ENCODE measurements at regions not wholly inside any gene's neighbourhood (a gene's known extent, or its start where the extent isn't known, plus 50 kb on each side); places are given as distances from the start of the nearest gene placed in this dataset.
A peak's percentile ranks its signal among the peaks of the same experiment; 100 is the strongest.

- Histone ChIP-seq H3K23ac (ENCODE audit: low read depth, low read length, poor library complexity) (peak overlapping the region; percentile 38), H4K91ac (ENCODE audit: low read depth, low read length, poor library complexity) (no peak overlapping the region), H3K27me3 (ENCODE audit: control insufficient read depth in 3 of 3, insufficient read depth in 3 of 3, low read depth in 1 of 3, low read length in 3 of 3) (no peaks in the 10 kb centered on the region), H2BK12ac (ENCODE audit: low read length) (no peak overlapping the region), H3K36me3 (replicated peaks in 1 of 2; ENCODE audit: control insufficient read depth in 2 of 2, insufficient read depth in 2 of 2, low read length in 2 of 2) (no peaks in the 10 kb centered on the region), H2BK5ac (ENCODE audit: low read length) (no peak overlapping the region), H3K79me1 (ENCODE audit: low read depth, low read length) (no peaks in the 10 kb centered on the region), H3K18ac (ENCODE audit: low read length) (peak overlapping the region; percentile 87), H3K14ac (ENCODE audit: low read length) (no peak overlapping the region), H3K4ac (ENCODE audit: low read length) (no peak overlapping the region), H3K4me1 (ENCODE audit: control insufficient read depth in 2 of 2, insufficient read depth in 1 of 2, low read depth in 1 of 2, low read length in 2 of 2) (peaks cover 7 to 17% of the 10 kb centered on the region in 2 donors), H3K4me3 (ENCODE audit: low read length in 2 of 2) (no peak overlapping the region), H3K9me3 (replicated peaks in 1 of 2; ENCODE audit: control insufficient read depth in 2 of 2, insufficient read depth in 1 of 2, low read depth in 1 of 2, low read length in 2 of 2) (no peaks in the 10 kb centered on the region), H2AFZ (ENCODE audit: low read length) (peak overlapping the region; percentile 34), H2BK120ac (ENCODE audit: low read depth, low read length) (no peak overlapping the region), H4K8ac (ENCODE audit: low read depth, low read length) (peak overlapping the region; percentile 52), H3K27ac (replicated peaks; ENCODE audit: low read length) (no peak overlapping the region), H3K4me2 (ENCODE audit: insufficient read depth, low read length, poor library complexity, severe bottlenecking) (no peak overlapping the region), H3K9ac (ENCODE audit: low read depth, low read length, poor library complexity) (no peak overlapping the region), H2BK15ac (ENCODE audit: low read length) (no peak overlapping the region), H2AK5ac (ENCODE audit: low read depth, low read length) (peak overlapping the region; percentile 51)
- DNase-seq (ENCODE audit: low spot score), result no peak
- WGBS, 2 donors (ENCODE audit: extremely low coverage in 2 of 2, insufficient read length in 2 of 2, insufficient replicate concordance in 1 of 2), result no CpG with 5 or more reads among the region's 12 CpGs
These were observed 149.5 kb upstream of the DLX2 start for GRCh38 chr2:172252154-172252553.

GRCh38 chr2:172253190-172254052, 150.7 kb upstream of the DLX2 start:
- no peaks in the 10 kb centered on the region for H3K79me1 ChIP-seq (ENCODE audit: low read depth, low read length)
- H3K4me3 ChIP-seq (ENCODE audit: low read length in 2 of 2), result no peak overlapping the region
- no peak for DNase-seq (ENCODE audit: low spot score)
- H3K27me3 ChIP-seq (ENCODE audit: control insufficient read depth in 3 of 3, insufficient read depth in 3 of 3, low read depth in 1 of 3, low read length in 3 of 3), result no peaks in the 10 kb centered on the region
- H2AK5ac ChIP-seq (ENCODE audit: low read depth, low read length), result no peak overlapping the region
- no peaks in the 10 kb centered on the region for H3K9me3 ChIP-seq (replicated peaks in 1 of 2; ENCODE audit: control insufficient read depth in 2 of 2, insufficient read depth in 1 of 2, low read depth in 1 of 2, low read length in 2 of 2)
- no peak overlapping the region for H3K4ac ChIP-seq (ENCODE audit: low read length)
- no peak overlapping the region for H3K23ac ChIP-seq (ENCODE audit: low read depth, low read length, poor library complexity)
- H3K4me2 ChIP-seq (ENCODE audit: insufficient read depth, low read length, poor library complexity, severe bottlenecking), result no peak overlapping the region
- no peak overlapping the region for H4K8ac ChIP-seq (ENCODE audit: low read depth, low read length)
- H3K4me1 ChIP-seq (ENCODE audit: control insufficient read depth in 2 of 2, insufficient read depth in 1 of 2, low read depth in 1 of 2, low read length in 2 of 2), result peaks cover 6 to 17% of the 10 kb centered on the region in 2 donors
- H2BK15ac ChIP-seq (ENCODE audit: low read length), result no peak overlapping the region
- no peak overlapping the region for H3K9ac ChIP-seq (ENCODE audit: low read depth, low read length, poor library complexity)
- no peak overlapping the region for H3K14ac ChIP-seq (ENCODE audit: low read length)
- no peak overlapping the region for H2BK120ac ChIP-seq (ENCODE audit: low read depth, low read length)
- peak overlapping the region; percentile 9 for H2AFZ ChIP-seq (ENCODE audit: low read length)
- no CpG with 5 or more reads among the region's 16 CpGs for WGBS, 2 donors (ENCODE audit: extremely low coverage in 2 of 2, insufficient read length in 2 of 2, insufficient replicate concordance in 1 of 2)
- no peak overlapping the region for H2BK12ac ChIP-seq (ENCODE audit: low read length)
- H3K27ac ChIP-seq (replicated peaks; ENCODE audit: low read length), result no peak overlapping the region
- H2BK5ac ChIP-seq (ENCODE audit: low read length), result no peak overlapping the region
- H4K91ac ChIP-seq (ENCODE audit: low read depth, low read length, poor library complexity), result no peak overlapping the region
- no peak overlapping the region for H3K18ac ChIP-seq (ENCODE audit: low read length)
- H3K36me3 ChIP-seq (replicated peaks in 1 of 2; ENCODE audit: control insufficient read depth in 2 of 2, insufficient read depth in 2 of 2, low read length in 2 of 2), result no peaks in the 10 kb centered on the region

- Histone ChIP-seq H3K18ac (ENCODE audit: low read length) (no peak overlapping the region), H3K9ac (ENCODE audit: low read depth, low read length, poor library complexity) (no peak overlapping the region), H3K9me3 (replicated peaks in 1 of 2; ENCODE audit: control insufficient read depth in 2 of 2, insufficient read depth in 1 of 2, low read depth in 1 of 2, low read length in 2 of 2) (no peaks in the 10 kb centered on the region), H2BK15ac (ENCODE audit: low read length) (no peak overlapping the region), H3K23ac (ENCODE audit: low read depth, low read length, poor library complexity) (no peak overlapping the region), H3K27ac (replicated peaks; ENCODE audit: low read length) (no peak overlapping the region), H2BK120ac (ENCODE audit: low read depth, low read length) (no peak overlapping the region), H3K14ac (ENCODE audit: low read length) (no peak overlapping the region), H2AFZ (ENCODE audit: low read length) (no peak overlapping the region), H4K8ac (ENCODE audit: low read depth, low read length) (no peak overlapping the region), H3K4me3 (ENCODE audit: low read length in 2 of 2) (no peak overlapping the region), H3K4ac (ENCODE audit: low read length) (no peak overlapping the region), H3K4me2 (ENCODE audit: insufficient read depth, low read length, poor library complexity, severe bottlenecking) (no peak overlapping the region), H3K27me3 (ENCODE audit: control insufficient read depth in 3 of 3, insufficient read depth in 3 of 3, low read depth in 1 of 3, low read length in 3 of 3) (no peaks in the 10 kb centered on the region), H3K79me1 (ENCODE audit: low read depth, low read length) (no peaks in the 10 kb centered on the region), H3K4me1 (ENCODE audit: control insufficient read depth in 2 of 2, insufficient read depth in 1 of 2, low read depth in 1 of 2, low read length in 2 of 2) (peaks cover 9 to 31% of the 10 kb centered on the region in 2 donors), H4K91ac (ENCODE audit: low read depth, low read length, poor library complexity) (no peak overlapping the region), H2AK5ac (ENCODE audit: low read depth, low read length) (no peak overlapping the region), H2BK12ac (ENCODE audit: low read length) (no peak overlapping the region), H3K36me3 (replicated peaks in 1 of 2; ENCODE audit: control insufficient read depth in 2 of 2, insufficient read depth in 2 of 2, low read length in 2 of 2) (no peaks in the 10 kb centered on the region), H2BK5ac (ENCODE audit: low read length) (no peak overlapping the region)
- DNase-seq (ENCODE audit: low spot score), result no peak
- no CpG with 5 or more reads among the region's 2 CpGs for WGBS, 2 donors (ENCODE audit: extremely low coverage in 2 of 2, insufficient read length in 2 of 2, insufficient replicate concordance in 1 of 2)
These were observed 154.2 kb upstream of the DLX2 start for GRCh38 chr2:172256886-172257285.

GRCh38 chr2:172259827-172260226, 157.1 kb upstream of the DLX2 start:
- Histone ChIP-seq H3K36me3 (replicated peaks in 1 of 2; ENCODE audit: control insufficient read depth in 2 of 2, insufficient read depth in 2 of 2, low read length in 2 of 2) (no peaks in the 10 kb centered on the region), H2AFZ (ENCODE audit: low read length) (peak overlapping the region; percentile 42), H2BK120ac (ENCODE audit: low read depth, low read length) (no peak overlapping the region), H2BK15ac (ENCODE audit: low read length) (no peak overlapping the region), H3K4me1 (ENCODE audit: control insufficient read depth in 2 of 2, insufficient read depth in 1 of 2, low read depth in 1 of 2, low read length in 2 of 2) (peaks cover 7 to 25% of the 10 kb centered on the region in 2 donors), H2BK5ac (ENCODE audit: low read length) (no peak overlapping the region), H2AK5ac (ENCODE audit: low read depth, low read length) (no peak overlapping the region), H3K4me2 (ENCODE audit: insufficient read depth, low read length, poor library complexity, severe bottlenecking) (no peak overlapping the region), H3K14ac (ENCODE audit: low read length) (no peak overlapping the region), H2BK12ac (ENCODE audit: low read length) (no peak overlapping the region), H3K9me3 (replicated peaks in 1 of 2; ENCODE audit: control insufficient read depth in 2 of 2, insufficient read depth in 1 of 2, low read depth in 1 of 2, low read length in 2 of 2) (no peaks in the 10 kb centered on the region), H3K18ac (ENCODE audit: low read length) (no peak overlapping the region), H3K27me3 (ENCODE audit: control insufficient read depth in 3 of 3, insufficient read depth in 3 of 3, low read depth in 1 of 3, low read length in 3 of 3) (no peaks in the 10 kb centered on the region), H3K9ac (ENCODE audit: low read depth, low read length, poor library complexity) (no peak overlapping the region), H3K27ac (replicated peaks; ENCODE audit: low read length) (no peak overlapping the region), H3K4ac (ENCODE audit: low read length) (no peak overlapping the region), H3K79me1 (ENCODE audit: low read depth, low read length) (no peaks in the 10 kb centered on the region), H3K4me3 (ENCODE audit: low read length in 2 of 2) (no peak overlapping the region), H4K8ac (ENCODE audit: low read depth, low read length) (no peak overlapping the region), H4K91ac (ENCODE audit: low read depth, low read length, poor library complexity) (no peak overlapping the region), H3K23ac (ENCODE audit: low read depth, low read length, poor library complexity) (no peak overlapping the region)
- WGBS, 2 donors (ENCODE audit: extremely low coverage in 2 of 2, insufficient read length in 2 of 2, insufficient replicate concordance in 1 of 2), result no CpG with 5 or more reads among the region's 4 CpGs
- DNase-seq (ENCODE audit: low spot score), result no peak
